ENCODE measurements at regions not wholly inside any gene's neighbourhood (a gene's known extent, or its start where the extent isn't known, plus 50 kb on each side); places are given as distances from the start of the nearest gene placed in this dataset.

GRCh38 chrX:4240541-4241194, 527.2 kb upstream of the PRKX start:
- DNase-seq (ENCODE audit: low read depth): no peak
- no peak for TF ChIP-seq CTCF (IDR thresholded peaks at IDR 0.05; ENCODE audit: low read depth, low read length, missing control alignments)
- no peak overlapping the region for H3K4me3 ChIP-seq (ENCODE audit: low read depth, low read length)

DNA sequence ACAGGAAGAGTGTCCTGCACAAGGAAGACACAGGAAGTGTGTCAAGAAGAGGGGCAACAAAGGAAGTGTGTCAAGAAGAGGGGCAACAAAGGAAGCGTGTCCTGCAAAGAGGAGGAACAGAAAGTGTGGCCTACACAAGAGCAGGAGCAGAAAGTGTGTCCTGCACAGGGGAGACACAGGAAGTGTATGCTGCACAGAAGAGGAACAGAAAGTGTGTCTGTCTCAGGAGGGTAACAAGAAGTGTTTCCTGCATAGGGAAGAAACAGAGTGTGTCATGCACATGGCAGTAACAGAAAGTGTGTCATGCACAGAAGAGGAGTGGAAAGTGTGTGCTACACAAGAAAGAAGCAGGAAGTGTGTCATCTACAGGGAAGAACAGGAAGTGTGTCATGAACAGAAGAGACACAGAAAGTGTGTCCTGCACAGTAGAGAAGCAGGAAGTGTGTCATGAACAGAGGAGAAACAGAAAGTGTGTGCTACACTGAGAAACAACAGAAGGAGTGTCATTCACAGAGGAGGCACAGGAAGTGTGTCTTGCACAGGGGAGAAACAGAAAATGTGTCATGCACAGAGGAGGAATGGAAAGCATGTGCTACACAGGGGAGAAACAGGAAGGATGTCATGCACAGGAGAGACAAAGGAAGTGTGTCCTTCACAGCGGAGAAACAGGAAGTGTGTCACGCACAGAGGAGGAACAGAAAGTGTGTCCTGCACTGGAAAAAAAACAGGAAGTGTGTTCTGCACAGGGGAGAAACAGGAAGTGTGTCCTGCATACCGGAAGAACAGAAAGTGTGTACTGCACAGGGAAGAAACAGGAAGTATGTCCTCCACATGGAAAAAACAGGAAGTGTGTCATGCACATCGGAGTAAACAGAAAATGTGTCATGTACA, 526.4 kb upstream of the PRKX start:
- no peak for TF ChIP-seq CTCF (IDR thresholded peaks at IDR 0.05; ENCODE audit: low read depth, low read length, missing control alignments)
- H3K4me3 ChIP-seq (ENCODE audit: low read depth, low read length): no peak overlapping the region
- DNase-seq (ENCODE audit: low read depth): no peak

- no peak overlapping the region for H3K4me3 ChIP-seq (ENCODE audit: low read depth, low read length)
- no peak for DNase-seq (ENCODE audit: low read depth)
- TF ChIP-seq CTCF (IDR thresholded peaks at IDR 0.05; ENCODE audit: low read depth, low read length, missing control alignments): no peak
These were observed 525.5 kb upstream of the PRKX start for GRCh38 chrX:4238916-4239315.

GRCh38 chrX:4225086-4225485, 511.6 kb upstream of the PRKX start:
- no peak overlapping the region for H3K4me3 ChIP-seq (ENCODE audit: low read depth, low read length)
- no peak for TF ChIP-seq CTCF (IDR thresholded peaks at IDR 0.05; ENCODE audit: low read depth, low read length, missing control alignments)
- no peak for DNase-seq (ENCODE audit: low read depth)

DNA sequence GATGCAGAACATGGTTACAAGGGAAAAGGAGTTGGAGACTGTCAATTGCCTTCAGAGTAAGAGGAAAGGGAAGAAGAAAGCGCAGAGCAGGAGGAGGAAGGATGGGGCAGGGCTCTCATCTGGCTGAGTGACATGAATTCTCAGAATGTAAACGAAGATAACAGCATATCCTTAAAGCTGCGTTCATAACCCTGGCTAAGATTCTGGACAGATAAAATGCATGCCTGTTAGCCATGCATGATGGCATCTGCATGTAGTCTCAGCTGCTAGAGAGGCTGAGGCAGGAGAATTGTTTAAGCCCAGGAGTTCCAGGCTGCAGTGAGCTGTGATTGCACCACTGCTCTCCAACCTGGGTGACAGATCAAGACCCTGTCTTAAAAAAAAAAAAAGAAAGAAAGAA, 493.5 kb upstream of the PRKX start:
- no peak for DNase-seq (ENCODE audit: low read depth)
- TF ChIP-seq CTCF (IDR thresholded peaks at IDR 0.05; ENCODE audit: low read depth, low read length, missing control alignments): no peak
- no peak overlapping the region for H3K4me3 ChIP-seq (ENCODE audit: low read depth, low read length)

- no peak overlapping the region for H3K4me3 ChIP-seq (ENCODE audit: low read depth, low read length)
- no peak for DNase-seq (ENCODE audit: low read depth)
- no peak for TF ChIP-seq CTCF (IDR thresholded peaks at IDR 0.05; ENCODE audit: low read depth, low read length, missing control alignments)
These were observed 484.5 kb upstream of the PRKX start for GRCh38 chrX:4197971-4198370.

Measured in GM12864 (cell line).